Activated T-helper 2 cell treated with anti-CD3 and anti-CD28 coated beads, Interferon-gamma antibody, Interleukin-2, Interleukin-4, amounts not matched to agents 10 μg/mL and 5 μg/mL and 100 μg/mL, durations not matched to agents 14 hours and 24 hours and 36 hours (primary cell): ENCODE measurements at regions not wholly inside any gene's neighbourhood (a gene's known extent, or its start where the extent isn't known, plus 50 kb on each side); places are given as distances from the start of the nearest gene placed in this dataset.

Experiments
- DNase-seq: peaks from one replicate; pipeline ENCODE4 v3.0.0; 2021; ENCODE audit warnings: low spot score
- H3K27ac Mint-ChIP-seq: one replicate; pipeline ENCODE4 v1.8.0; 2021; ENCODE audit warnings: mixed read lengths
- H3K27me3 Mint-ChIP-seq: one replicate; pipeline ENCODE4 v1.8.0; 2021; ENCODE audit warnings: low read depth, mixed read lengths
- H3K36me3 Mint-ChIP-seq: one replicate; pipeline ENCODE4 v1.8.0; 2021; ENCODE audit warnings: low read depth, mixed read lengths
- H3K4me1 Mint-ChIP-seq: one replicate; pipeline ENCODE4 v1.8.0; 2021; ENCODE audit warnings: low read depth, mixed read lengths
- H3K4me3 Mint-ChIP-seq: one replicate; pipeline ENCODE4 v1.8.0; 2021; ENCODE audit warnings: low read depth, mild to moderate bottlenecking, moderate library complexity, mixed read lengths
- H3K9me3 Mint-ChIP-seq: one replicate; pipeline ENCODE4 v1.8.0; 2021; ENCODE audit warnings: mixed read lengths
- intact Hi-C: fragments of 100-400 bp; cut with micrococcal nuclease; formaldehyde crosslinking; loops from one replicate; pipeline ENCODE4 v1.15.1; 2023

DNA sequence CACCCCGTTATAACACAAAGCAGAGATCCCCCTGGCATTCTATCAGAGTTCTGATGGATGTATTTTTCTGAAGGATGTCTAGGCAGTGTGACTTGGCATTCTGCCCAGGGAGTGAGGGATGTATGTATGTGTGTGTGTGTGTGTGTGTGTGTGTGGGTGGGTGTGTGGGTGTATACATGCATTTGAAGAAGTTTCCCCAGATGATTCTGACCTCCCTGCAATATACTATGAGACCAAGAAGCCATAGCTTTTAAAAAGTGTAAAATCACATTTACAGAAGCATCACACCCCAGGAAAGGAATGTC, 59.7 kb upstream of the NAP1L1 start:
- H3K27ac Mint-ChIP-seq: no peak overlapping the region
- peaks cover 17% of the 10 kb centered on the region for H3K4me1 Mint-ChIP-seq
- H3K36me3 Mint-ChIP-seq: no peaks in the 10 kb centered on the region
- no peak overlapping the region for H3K4me3 Mint-ChIP-seq
- no peaks in the 10 kb centered on the region for H3K9me3 Mint-ChIP-seq
- intact Hi-C loops: no loop called here
- no peak for DNase-seq
- peaks cover 15% of the 10 kb centered on the region for H3K27me3 Mint-ChIP-seq

DNA sequence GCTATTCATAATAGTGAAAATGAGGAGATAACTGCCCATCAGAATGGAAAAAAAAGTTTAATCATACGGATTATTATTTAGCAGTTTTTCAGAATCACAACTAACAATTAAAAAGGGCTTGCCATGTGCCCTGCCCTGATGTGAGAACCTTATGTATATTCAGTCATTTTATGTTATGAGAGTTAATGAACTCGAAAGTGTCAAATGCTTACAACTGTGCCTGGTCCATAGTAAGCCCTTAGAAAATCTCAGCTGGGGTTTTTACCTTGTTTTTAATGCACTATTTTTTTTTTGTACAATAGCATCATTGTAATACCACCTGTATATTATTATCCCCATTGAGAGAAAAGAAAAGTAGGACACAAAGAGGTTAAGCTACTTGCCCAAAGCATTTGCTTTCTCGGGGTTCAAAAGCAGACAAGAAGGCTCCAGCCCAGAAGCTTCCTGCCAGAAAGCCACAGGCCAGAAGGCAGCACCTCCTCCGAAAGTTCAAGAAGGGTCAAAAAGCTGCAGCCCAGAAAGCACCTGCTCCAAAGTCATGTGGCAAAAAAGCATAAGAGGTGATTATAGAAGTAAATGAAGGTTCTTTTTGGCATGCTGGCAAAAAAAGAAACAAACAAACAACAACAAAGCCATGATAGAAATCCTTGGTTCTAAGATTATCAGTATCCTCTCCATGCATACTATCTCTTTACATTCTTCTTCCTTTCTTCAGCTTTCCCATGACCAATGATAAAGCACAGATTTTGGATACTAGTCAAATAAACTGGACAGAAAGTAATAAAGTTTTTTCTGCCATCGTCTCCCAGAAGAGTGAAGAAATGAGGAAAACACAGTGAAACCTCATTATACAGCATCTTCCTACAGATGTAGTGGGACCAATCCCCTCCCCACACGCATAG, 59.1 kb upstream of the NAP1L1 start:
- Mint-ChIP-seq H3K4me3 (no peak overlapping the region), H3K4me1 (peaks cover 17% of the 10 kb centered on the region), H3K9me3 (peaks cover 3% of the 10 kb centered on the region), H3K27me3 (peaks cover 9% of the 10 kb centered on the region), H3K27ac (no peak overlapping the region), H3K36me3 (no peaks in the 10 kb centered on the region)
- intact Hi-C loops: no loop called here
- peak; percentile 18 for DNase-seq

GRCh38 chr12:76142305-76142704, 57.8 kb upstream of the NAP1L1 start:
- peaks cover 3% of the 10 kb centered on the region for H3K36me3 Mint-ChIP-seq
- peaks cover 10% of the 10 kb centered on the region for H3K27me3 Mint-ChIP-seq
- no peak overlapping the region for H3K4me3 Mint-ChIP-seq
- peaks cover 14% of the 10 kb centered on the region for H3K9me3 Mint-ChIP-seq
- H3K4me1 Mint-ChIP-seq: peaks cover 16% of the 10 kb centered on the region
- no peak overlapping the region for H3K27ac Mint-ChIP-seq
- intact Hi-C loops: no loop called here
- DNase-seq: no peak

DNA sequence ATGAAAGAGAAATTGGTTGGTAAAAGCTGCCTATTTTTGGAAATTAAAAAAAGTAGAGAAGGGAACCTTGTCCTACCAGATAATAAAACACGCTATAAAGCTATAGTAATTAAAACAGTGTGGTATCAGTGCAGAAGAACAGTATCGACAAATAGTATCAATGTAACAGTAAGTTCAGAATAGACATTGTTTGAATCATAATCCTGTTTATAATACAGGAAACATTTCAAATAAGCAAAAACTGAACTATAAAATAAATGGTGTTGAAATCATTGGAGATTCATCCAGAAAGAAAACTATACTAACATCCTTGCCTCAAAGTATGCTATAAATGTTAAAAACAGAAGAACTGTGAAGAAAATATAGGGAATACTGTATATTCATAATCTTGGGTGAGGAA, 54.2 kb upstream of the NAP1L1 start:
- Mint-ChIP-seq H3K27me3 (peaks cover 10% of the 10 kb centered on the region), H3K4me3 (no peak overlapping the region), H3K9me3 (peaks cover 14% of the 10 kb centered on the region), H3K36me3 (peaks cover 3% of the 10 kb centered on the region), H3K27ac (no peak overlapping the region), H3K4me1 (peaks cover 8% of the 10 kb centered on the region)
- DNase-seq: no peak
- intact Hi-C loops: no loop called here

DNA sequence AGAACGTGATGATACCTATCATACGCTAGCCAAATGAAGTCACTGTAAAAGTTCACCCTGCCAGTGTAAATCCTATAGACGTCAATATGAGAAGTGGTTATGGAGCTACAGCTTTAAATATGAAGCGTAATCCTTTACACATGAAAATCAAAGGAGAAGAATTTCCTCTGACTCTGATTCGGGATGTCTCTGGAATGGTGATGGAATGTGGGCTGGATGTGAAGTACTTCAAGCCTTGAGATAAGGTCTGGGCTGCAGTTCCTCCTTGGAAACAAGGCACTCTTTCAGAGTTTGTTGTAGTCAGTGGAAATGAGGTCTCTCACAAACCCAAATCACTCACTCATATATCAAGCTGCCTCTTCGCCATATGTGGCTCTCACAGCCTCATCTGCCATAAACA, 53.1 kb upstream of the NAP1L1 start:
- H3K27ac Mint-ChIP-seq: no peak overlapping the region
- intact Hi-C loops: no loop called here
- H3K27me3 Mint-ChIP-seq: peaks cover 10% of the 10 kb centered on the region
- peaks cover 3% of the 10 kb centered on the region for H3K36me3 Mint-ChIP-seq
- no peaks in the 10 kb centered on the region for H3K4me1 Mint-ChIP-seq
- no peak for DNase-seq
- peaks cover 14% of the 10 kb centered on the region for H3K9me3 Mint-ChIP-seq
- no peak overlapping the region for H3K4me3 Mint-ChIP-seq

GRCh38 chr12:76135456-76135855, 51.0 kb upstream of the NAP1L1 start:
- H3K9me3 Mint-ChIP-seq: peaks cover 14% of the 10 kb centered on the region
- no peak for DNase-seq
- intact Hi-C loops: no loop called here

More at GRCh38 chr12:76135456-76135855, 51.0 kb upstream of the NAP1L1 start:
- no peak overlapping the region for H3K4me3 Mint-ChIP-seq
- H3K4me1 Mint-ChIP-seq: no peaks in the 10 kb centered on the region
- H3K36me3 Mint-ChIP-seq: peaks cover 3% of the 10 kb centered on the region
- H3K27ac Mint-ChIP-seq: no peak overlapping the region
- H3K27me3 Mint-ChIP-seq: peaks cover 11% of the 10 kb centered on the region
